Sigmoid colon (tissue), 6 donors: ENCODE measurements at regions not wholly inside any gene's neighbourhood (a gene's known extent, or its start where the extent isn't known, plus 50 kb on each side); places are given as distances from the start of the nearest gene placed in this dataset.

Experiments used
- DNase-seq: peaks from one replicate; pipeline ENCODE4 v3.0.0-alpha.2; 2019
- H3K27ac ChIP-seq, 4 donors: fragments of 200-600 bp; sonication (generic); one replicate each; pipeline ENCODE4 v1.5.1; 2016 to 2019; ENCODE audit warnings: mild to moderate bottlenecking in 1 of 4
- H3K27me3 ChIP-seq, 3 donors: fragments of 200-600 bp; sonication (generic); one replicate each; pipeline ENCODE4 v1.5.1; 2019; ENCODE audit warnings: mild to moderate bottlenecking in 1 of 3
- H3K36me3 ChIP-seq, 4 donors: fragments of 200-600 bp; sonication (generic); one replicate each; pipeline ENCODE4 v1.5.1; 2016 to 2019
- H3K4me1 ChIP-seq, 4 donors: fragments of 200-600 bp; sonication (generic); one replicate each; pipeline ENCODE4 v1.5.1; 2017 to 2019
- H3K4me3 ChIP-seq, 4 donors: fragments of 200-600 bp; sonication (generic); one replicate each; pipeline ENCODE4 v1.5.1; 2017 to 2019; ENCODE audit warnings: mild to moderate bottlenecking in 2 of 4, moderate library complexity in 1 of 4
- H3K9me3 ChIP-seq, 4 donors: fragments of 200-600 bp in 3 of 4; sonication (generic) in 3 of 4; one replicate each; pipeline versions ENCODE4 v1.5.1 to v1.6.1; 2013 to 2019
- CTCF ChIP-seq, 4 experiments: fragments of 450-650 bp in 3 of 4; fragments of 200-600 bp in 1 of 4; IDR thresholded peaks; one replicate each; pipeline ENCODE4 v1.5.1; 2016 to 2019; ENCODE audit warnings: antibody characterized with exemption in 4 of 4, mild to moderate bottlenecking in 3 of 4, moderate library complexity in 2 of 4
- EP300 ChIP-seq, 4 donors: sonication (generic); formaldehyde crosslinking; IDR thresholded peaks; one replicate each; pipeline ENCODE4 v1.6.1; 2017; ENCODE audit warnings: antibody characterized with exemption in 4 of 4
- POLR2A ChIP-seq, 2 donors: fragments of 450-650 bp; IDR thresholded peaks; one replicate each; pipeline ENCODE4 v1.6.1; 2016; ENCODE audit warnings: antibody characterized with exemption in 2 of 2, mild to moderate bottlenecking in 2 of 2, moderate library complexity in 2 of 2
- POLR2AphosphoS5 ChIP-seq, 4 donors: sonication (generic); formaldehyde crosslinking; IDR thresholded peaks; one replicate each; pipeline ENCODE4 v1.6.1; 2017; ENCODE audit warnings: antibody characterized with exemption in 4 of 4
- WGBS, 2 donors: extraction: QIAGEN DNeasy Blood & Tissue Kit; methylation state at CpG; one replicate each; pipeline ENCODE4 v1.1.7; 2013; 5-methylcytosine and 5-hydroxymethylcytosine counted together
- intact Hi-C: fragments of 100-400 bp; cut with DNase I; formaldehyde crosslinking; loops from one replicate; pipeline ENCODE4 v1.15.1; 2023
- donor health status: healthy with polysubstance abuse.
- donor health status: healthy.

GRCh38 chr4:31009926-31010325, 289.8 kb downstream of the PCDH7 start:
- H3K4me1 ChIP-seq: peaks cover 0 to 12% (median 7%) of the 10 kb centered on the region in 4 donors
- TF ChIP-seq EP300 (IDR thresholded peaks at IDR 0.05) (no peak), CTCF (IDR thresholded peaks at IDR 0.05) (no peak), POLR2AphosphoS5 (IDR thresholded peaks at IDR 0.05) (no peak), POLR2A (IDR thresholded peaks at IDR 0.05) (no peak)
- no peak overlapping the region for H3K27ac ChIP-seq
- H3K4me3 ChIP-seq: no peak overlapping the region
- intact Hi-C loops: no loop called here
- H3K9me3 ChIP-seq: peaks cover 0 to 2% (median 0%) of the 10 kb centered on the region in 4 donors
- H3K36me3 ChIP-seq: no peaks in the 10 kb centered on the region
- DNase-seq: no peak
- no peaks in the 10 kb centered on the region for H3K27me3 ChIP-seq

- TF ChIP-seq POLR2AphosphoS5 (IDR thresholded peaks at IDR 0.05): no peak
- TF ChIP-seq POLR2A (IDR thresholded peaks at IDR 0.05): no peak
- no peak for TF ChIP-seq EP300 (IDR thresholded peaks at IDR 0.05)
- no peak for TF ChIP-seq CTCF (IDR thresholded peaks at IDR 0.05)
- no peaks in the 10 kb centered on the region for H3K36me3 ChIP-seq
- 71 to 80% methylated on average over 3 of the region's 3 CpGs for WGBS, 2 donors
These were observed 295.0 kb downstream of the PCDH7 start for GRCh38 chr4:31015123-31015522.

GRCh38 chr4:31016322-31017061, 296.3 kb downstream of the PCDH7 start:
- H3K27ac ChIP-seq: no peak overlapping the region
- no peaks in the 10 kb centered on the region for H3K9me3 ChIP-seq
- TF ChIP-seq EP300 (IDR thresholded peaks at IDR 0.05) (no peak), CTCF (IDR thresholded peaks at IDR 0.05) (no peak), POLR2A (IDR thresholded peaks at IDR 0.05) (no peak), POLR2AphosphoS5 (IDR thresholded peaks at IDR 0.05) (no peak)
- no peaks in the 10 kb centered on the region for H3K27me3 ChIP-seq
- WGBS, 2 donors: 92% methylated on average over 2 of the region's 2 CpGs
- no peak for DNase-seq
- intact Hi-C loops: no loop called here
- peaks cover 0 to 9% (median 0%) of the 10 kb centered on the region in 4 donors for H3K4me1 ChIP-seq
- H3K36me3 ChIP-seq: no peaks in the 10 kb centered on the region
- H3K4me3 ChIP-seq: no peak overlapping the region

More at GRCh38 chr4:31015123-31015522, 295.0 kb downstream of the PCDH7 start:
- H3K9me3 ChIP-seq: no peaks in the 10 kb centered on the region
- H3K4me1 ChIP-seq: peaks cover 0 to 8% (median 0%) of the 10 kb centered on the region in 4 donors
- intact Hi-C loops: no loop called here
- no peak overlapping the region for H3K4me3 ChIP-seq
- H3K27ac ChIP-seq: no peak overlapping the region
- no peak for DNase-seq
- H3K27me3 ChIP-seq: no peaks in the 10 kb centered on the region

- peaks cover 0 to 21% (median 10%) of the 10 kb centered on the region in 4 donors for H3K4me1 ChIP-seq
- 61 to 79% methylated on average over 8 of the region's 8 CpGs for WGBS, 2 donors
- no peak overlapping the region for H3K4me3 ChIP-seq
- no peak for DNase-seq
- no peak for TF ChIP-seq POLR2A (IDR thresholded peaks at IDR 0.05)
- H3K27me3 ChIP-seq: no peaks in the 10 kb centered on the region
- intact Hi-C loops: no loop called here
- no peaks in the 10 kb centered on the region for H3K36me3 ChIP-seq
- H3K27ac ChIP-seq: no peak overlapping the region
- H3K9me3 ChIP-seq: no peaks in the 10 kb centered on the region
These were observed 300.2 kb downstream of the PCDH7 start for GRCh38 chr4:31020363-31020762.

GRCh38 chr4:31021008-31021407, 300.8 kb downstream of the PCDH7 start:
- Histone ChIP-seq H3K4me3 (no peak overlapping the region), H3K27ac (no peak overlapping the region), H3K4me1 (peaks cover 0 to 21% (median 10%) of the 10 kb centered on the region in 4 donors), H3K27me3 (no peaks in the 10 kb centered on the region), H3K9me3 (no peaks in the 10 kb centered on the region), H3K36me3 (no peaks in the 10 kb centered on the region)
- no peak for DNase-seq
- intact Hi-C loops: no loop called here
- no peak for TF ChIP-seq POLR2A (IDR thresholded peaks at IDR 0.05)
- TF ChIP-seq POLR2AphosphoS5 (IDR thresholded peaks at IDR 0.05): no peak
- no peak for TF ChIP-seq EP300 (IDR thresholded peaks at IDR 0.05)
- no peak for TF ChIP-seq CTCF (IDR thresholded peaks at IDR 0.05)
- 78 to 86% methylated on average over 2 of the region's 2 CpGs for WGBS, 2 donors
